ENCODE measurements at regions not wholly inside any gene's neighbourhood (a gene's known extent, or its start where the extent isn't known, plus 50 kb on each side); places are given as distances from the start of the nearest gene placed in this dataset.

- TF ChIP-seq PRDM10 (tag by site-specific recombination; IDR thresholded peaks at IDR 0.05) (no peak), SP7 (tag by site-specific recombination; IDR thresholded peaks at IDR 0.05) (no peak), ZBTB7A (tag by site-specific recombination; IDR thresholded peaks at IDR 0.05; ENCODE audit: low read depth) (no peak), ZNF2 (tag by site-specific recombination; IDR thresholded peaks at IDR 0.05) (no peak), ZNF549 (tag by site-specific recombination; IDR thresholded peaks at IDR 0.05) (no peak), SCRT2 (tag by site-specific recombination; IDR thresholded peaks at IDR 0.05) (no peak), ZNF488 (tag by site-specific recombination; IDR thresholded peaks at IDR 0.05) (no peak), ZNF660 (tag by site-specific recombination; IDR thresholded peaks at IDR 0.05) (no peak), ZNF433 (tag by site-specific recombination; IDR thresholded peaks at IDR 0.05; ENCODE audit: low read depth) (no peak)
Measured at GRCh38 chr2:176482107-176482506, 212.9 kb downstream of the MTX2 start (continued).

GRCh38 chr2:176483476-176483875 lies 214.2 kb downstream of the MTX2 start:
- ChIA-PET POLR2A (no interaction called here), CTCF (no interaction called here)
- H3K4me3 ChIP-seq (ENCODE audit: low read depth, low read length) = no peak overlapping the region
- no peaks in the 10 kb centered on the region for H3K9me3 ChIP-seq (ENCODE audit: control insufficient read depth, insufficient read depth, low read depth, low read length)
- H3K36me3 ChIP-seq (ENCODE audit: control insufficient read depth in 2 of 2, insufficient read depth in 1 of 2, low read length in 2 of 2) = no peaks in the 10 kb centered on the region
- H3K4me1 ChIP-seq (ENCODE audit: control insufficient read depth, insufficient read depth, low read length) = no peaks in the 10 kb centered on the region; the same call in 1 of the 2 replicates
- H3K27ac ChIP-seq (ENCODE audit: extremely low read depth, low read depth, low read length) = no peak overlapping the region
- no peak for TF ChIP-seq TRIM28 (IDR thresholded peaks at IDR 0.05; ENCODE audit: borderline replicate concordance, low read length)
- no peak for TF ChIP-seq ZFP41 (tag by site-specific recombination; IDR thresholded peaks at IDR 0.05; ENCODE audit: borderline replicate concordance)
- no peak for TF ChIP-seq ZBTB26 (tag by site-specific recombination; optimal IDR thresholded peaks at IDR 0.05)
- no peak for TF ChIP-seq ZNF645 (tag by site-specific recombination; IDR thresholded peaks at IDR 0.05)
- TF ChIP-seq ZNF335 (tag by site-specific recombination; conservative IDR thresholded peaks at IDR 0.05) = no peak
- no peak for TF ChIP-seq ZNF558 (tag by site-specific recombination; IDR thresholded peaks at IDR 0.05)
- no peak for TF ChIP-seq ZNF10 (tag by site-specific recombination; IDR thresholded peaks at IDR 0.05)
- no peak for TF ChIP-seq ZBTB44 (tag by site-specific recombination; IDR thresholded peaks at IDR 0.05)
- no peak for TF ChIP-seq ZNF639 (tag by site-specific recombination; IDR thresholded peaks at IDR 0.05)
- TF ChIP-seq ZNF121 (tag by site-specific recombination; IDR thresholded peaks at IDR 0.05) = no peak
- no peak for TF ChIP-seq MZF1 (tag by site-specific recombination; IDR thresholded peaks at IDR 0.05; ENCODE audit: borderline replicate concordance)
